ENCODE measurements at regions not wholly inside any gene's neighbourhood (a gene's known extent, or its start where the extent isn't known, plus 50 kb on each side); places are given as distances from the start of the nearest gene placed in this dataset.
A peak's percentile ranks its signal among the peaks of the same experiment; 100 is the strongest.

DNA sequence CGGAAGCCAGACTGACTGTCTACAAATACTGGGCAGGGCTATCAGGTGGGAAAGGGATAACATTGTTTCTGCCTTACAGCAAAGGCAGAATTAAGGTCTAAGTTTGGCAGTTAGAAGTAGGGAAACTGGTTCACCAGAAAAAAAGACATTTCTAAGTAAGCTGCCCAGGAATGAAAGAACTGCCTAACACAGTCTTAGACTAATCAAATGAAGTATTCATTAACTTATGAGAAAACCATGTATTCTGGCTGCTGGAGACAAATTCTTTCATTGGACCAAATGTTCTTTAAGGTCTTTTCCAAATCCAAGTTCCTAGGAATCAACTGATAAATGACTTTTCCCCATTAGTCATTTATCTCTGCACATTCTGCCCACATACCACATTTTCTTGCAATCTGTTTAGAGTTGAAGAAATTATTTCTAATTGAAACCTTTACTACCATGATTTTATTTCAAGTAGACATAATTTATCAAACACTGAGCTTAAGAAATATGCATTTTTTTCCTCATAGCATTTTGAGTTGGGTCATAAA is 120.3 kb upstream of the OGFRL1 start:
- TF ChIP-seq CTCF (conservative IDR thresholded peaks at IDR 0.05) (no peak), ZFX (IDR thresholded peaks at IDR 0.05) (no peak)
- H3K27ac ChIP-seq, result no peak overlapping the region

- no peak for TF ChIP-seq ZFX (IDR thresholded peaks at IDR 0.05)
- no peak for TF ChIP-seq CTCF (conservative IDR thresholded peaks at IDR 0.05)
- no peak overlapping the region for H3K27ac ChIP-seq
Observed at GRCh38 chr6:71171497-71172070, 117.0 kb upstream of the OGFRL1 start.

DNA sequence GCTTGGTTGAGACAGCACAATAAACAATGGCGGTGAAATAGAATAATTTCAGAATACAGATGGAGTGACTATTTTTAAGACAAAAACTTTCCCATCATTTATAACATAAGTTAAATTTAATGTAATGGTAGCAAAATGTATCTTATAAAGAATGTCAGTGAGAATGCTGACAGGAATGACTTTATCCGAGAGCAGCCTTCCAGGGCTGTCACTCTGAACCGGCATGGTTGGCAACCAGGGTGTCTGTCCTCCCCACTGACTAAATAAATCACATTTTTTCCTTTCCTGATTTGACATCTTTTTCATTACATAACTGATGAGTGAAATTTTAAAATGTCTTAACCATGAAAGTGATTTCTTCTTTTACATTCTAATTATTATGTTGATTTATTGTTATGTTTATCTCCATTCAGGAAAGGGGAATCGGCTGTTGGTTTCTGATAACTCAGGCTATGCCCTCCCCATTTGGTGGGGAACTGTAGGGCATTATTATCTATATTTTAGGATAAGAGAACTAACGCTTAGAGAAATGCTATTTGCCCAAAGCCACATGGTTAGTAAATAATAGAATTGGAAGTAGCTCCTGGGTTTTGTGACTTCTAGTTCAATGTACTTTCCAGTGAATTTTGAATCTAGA is 109.2 kb upstream of the OGFRL1 start:
- TF ChIP-seq CTCF (conservative IDR thresholded peaks at IDR 0.05), result no peak
- TF ChIP-seq ZFX (IDR thresholded peaks at IDR 0.05), result no peak
- H3K27ac ChIP-seq, result no peak overlapping the region

DNA sequence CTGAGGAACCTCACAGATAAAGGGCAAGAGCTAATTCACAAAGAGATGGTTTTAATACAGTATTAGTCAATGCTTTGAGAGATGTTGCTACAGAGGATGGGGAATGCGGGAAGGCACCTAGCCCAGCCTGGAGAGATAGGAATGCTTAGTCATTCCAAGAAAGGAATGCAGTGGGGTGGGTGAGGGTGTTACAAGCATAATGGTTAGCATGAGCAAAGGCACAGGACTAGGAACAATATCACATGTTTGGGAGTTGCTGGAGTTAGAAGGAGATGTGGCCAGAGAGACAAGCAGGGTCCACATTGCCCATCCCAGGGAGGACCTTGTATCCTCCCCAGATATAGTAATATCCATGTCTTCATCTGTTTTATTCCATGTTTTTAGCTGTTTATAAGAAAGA is 107.0 kb upstream of the OGFRL1 start:
- no peak overlapping the region for H3K27ac ChIP-seq
- TF ChIP-seq ZFX (IDR thresholded peaks at IDR 0.05) (no peak), CTCF (conservative IDR thresholded peaks at IDR 0.05) (no peak)

DNA sequence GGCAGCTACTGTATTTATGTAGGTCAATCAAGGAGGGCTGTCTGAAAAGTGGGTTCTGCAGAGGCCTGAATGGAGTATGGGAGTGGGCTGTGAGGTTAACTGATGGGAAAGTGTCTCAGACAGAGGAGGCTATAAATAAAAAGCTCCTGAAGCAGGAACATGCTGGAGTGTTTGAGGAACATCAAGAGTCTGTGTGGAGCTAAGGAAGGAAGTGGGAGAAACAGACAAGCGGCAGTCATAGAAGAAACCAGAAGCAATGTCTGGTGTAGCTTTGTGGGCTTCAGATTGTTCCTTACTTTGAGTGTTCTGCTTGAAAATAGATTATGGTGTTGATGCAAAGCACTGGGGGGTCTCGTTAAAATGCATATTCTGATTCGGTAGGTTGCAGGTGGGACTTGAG is 101.5 kb upstream of the OGFRL1 start:
- no peak for TF ChIP-seq ZFX (IDR thresholded peaks at IDR 0.05)
- TF ChIP-seq CTCF (conservative IDR thresholded peaks at IDR 0.05), result no peak

DNA sequence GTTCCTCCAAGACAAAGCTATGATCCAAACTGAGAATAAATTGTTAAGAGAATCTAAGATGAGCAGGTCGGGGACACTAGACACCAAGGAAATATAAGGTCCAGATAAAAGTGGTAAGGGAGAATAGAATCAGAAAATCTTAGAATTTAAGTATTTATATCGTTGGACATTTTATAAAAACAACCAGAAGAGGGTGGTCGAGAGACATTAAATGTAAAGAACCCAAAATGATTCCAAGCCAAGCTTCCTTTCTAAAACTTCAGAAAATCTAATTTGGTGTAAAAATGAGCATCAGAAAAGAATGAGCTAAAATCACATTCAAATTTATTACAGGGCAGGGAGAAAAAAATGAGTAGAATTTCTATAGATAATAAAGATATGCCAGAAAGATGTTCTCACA is 97.8 kb upstream of the OGFRL1 start:
- H3K27ac ChIP-seq, result no peak overlapping the region

More for the DNA sequence above, 101.5 kb upstream of the OGFRL1 start:
- no peak overlapping the region for H3K27ac ChIP-seq

More for the DNA sequence above, 97.8 kb upstream of the OGFRL1 start:
- peak; percentile 48 for TF ChIP-seq CTCF (conservative IDR thresholded peaks at IDR 0.05)
- TF ChIP-seq ZFX (IDR thresholded peaks at IDR 0.05), result no peak
